ENCODE measurements at regions not wholly inside any gene's neighbourhood (a gene's known extent, or its start where the extent isn't known, plus 50 kb on each side); places are given as distances from the start of the nearest gene placed in this dataset.

DNA sequence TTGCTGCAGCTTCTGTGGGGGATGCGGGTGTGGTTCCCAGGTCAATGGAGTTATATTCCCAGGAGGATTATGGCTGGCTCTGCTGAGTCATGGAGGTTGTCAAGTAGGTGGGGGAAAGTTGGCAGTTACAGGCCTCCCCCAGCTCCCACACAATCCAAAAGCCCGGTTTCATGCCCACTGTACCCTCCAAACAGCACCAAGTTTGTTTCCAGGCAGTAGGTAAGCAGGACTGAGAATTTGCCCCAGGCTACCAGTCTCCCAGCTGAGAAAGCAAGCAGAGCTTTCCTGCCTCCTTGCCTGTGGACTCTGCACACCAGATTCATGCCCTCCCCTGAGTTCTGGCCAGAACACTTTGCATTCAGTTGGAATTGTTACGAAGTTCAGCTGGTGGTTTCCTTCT, 578.2 kb downstream of the MEI4 start:
- H3K27me3 ChIP-seq (ENCODE audit: control insufficient read depth in 4 of 4, insufficient read depth in 4 of 4, low read length in 3 of 4) = no peaks in the 10 kb centered on the region
- no peak overlapping the region for H3K9ac ChIP-seq (ENCODE audit: low read depth in 1 of 2, low read length in 2 of 2)
- no peak overlapping the region for H3K27ac ChIP-seq (ENCODE audit: low read depth in 1 of 2, low read length in 2 of 2)
- H3K36me3 ChIP-seq (ENCODE audit: control insufficient read depth in 4 of 4, insufficient read depth in 3 of 4, low read depth in 1 of 4, low read length in 3 of 4) = no peaks in the 10 kb centered on the region
- no peak for DNase-seq (ENCODE audit: low spot score)
- no peak overlapping the region for H3K4me3 ChIP-seq (ENCODE audit: low read depth in 1 of 3, low read length in 3 of 3)
- 92% methylated on average over 3 of the region's 3 CpGs for WGBS
- no peaks in the 10 kb centered on the region for H3K4me1 ChIP-seq (ENCODE audit: control insufficient read depth in 4 of 4, insufficient read depth in 4 of 4, low read length in 3 of 4)
- TF ChIP-seq NR2F2 (IDR thresholded peaks at IDR 0.05) (no peak), TAF1 (conservative IDR thresholded peaks at IDR 0.05) (no peak)
- TF ChIP-seq, protein P1, sequence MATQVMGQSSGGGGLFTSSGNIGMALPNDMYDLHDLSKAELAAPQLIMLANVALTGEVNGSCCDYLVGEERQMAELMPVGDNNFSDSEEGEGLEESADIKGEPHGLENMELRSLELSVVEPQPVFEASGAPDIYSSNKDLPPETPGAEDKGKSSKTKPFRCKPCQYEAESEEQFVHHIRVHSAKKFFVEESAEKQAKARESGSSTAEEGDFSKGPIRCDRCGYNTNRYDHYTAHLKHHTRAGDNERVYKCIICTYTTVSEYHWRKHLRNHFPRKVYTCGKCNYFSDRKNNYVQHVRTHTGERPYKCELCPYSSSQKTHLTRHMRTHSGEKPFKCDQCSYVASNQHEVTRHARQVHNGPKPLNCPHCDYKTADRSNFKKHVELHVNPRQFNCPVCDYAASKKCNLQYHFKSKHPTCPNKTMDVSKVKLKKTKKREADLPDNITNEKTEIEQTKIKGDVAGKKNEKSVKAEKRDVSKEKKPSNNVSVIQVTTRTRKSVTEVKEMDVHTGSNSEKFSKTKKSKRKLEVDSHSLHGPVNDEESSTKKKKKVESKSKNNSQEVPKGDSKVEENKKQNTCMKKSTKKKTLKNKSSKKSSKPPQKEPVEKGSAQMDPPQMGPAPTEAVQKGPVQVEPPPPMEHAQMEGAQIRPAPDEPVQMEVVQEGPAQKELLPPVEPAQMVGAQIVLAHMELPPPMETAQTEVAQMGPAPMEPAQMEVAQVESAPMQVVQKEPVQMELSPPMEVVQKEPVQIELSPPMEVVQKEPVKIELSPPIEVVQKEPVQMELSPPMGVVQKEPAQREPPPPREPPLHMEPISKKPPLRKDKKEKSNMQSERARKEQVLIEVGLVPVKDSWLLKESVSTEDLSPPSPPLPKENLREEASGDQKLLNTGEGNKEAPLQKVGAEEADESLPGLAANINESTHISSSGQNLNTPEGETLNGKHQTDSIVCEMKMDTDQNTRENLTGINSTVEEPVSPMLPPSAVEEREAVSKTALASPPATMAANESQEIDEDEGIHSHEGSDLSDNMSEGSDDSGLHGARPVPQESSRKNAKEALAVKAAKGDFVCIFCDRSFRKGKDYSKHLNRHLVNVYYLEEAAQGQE (IDR thresholded peaks at IDR 0.05) = no peak
- H3K9me3 ChIP-seq (ENCODE audit: control insufficient read depth in 4 of 4, low read length in 3 of 4) = no peaks in the 10 kb centered on the region

DNA sequence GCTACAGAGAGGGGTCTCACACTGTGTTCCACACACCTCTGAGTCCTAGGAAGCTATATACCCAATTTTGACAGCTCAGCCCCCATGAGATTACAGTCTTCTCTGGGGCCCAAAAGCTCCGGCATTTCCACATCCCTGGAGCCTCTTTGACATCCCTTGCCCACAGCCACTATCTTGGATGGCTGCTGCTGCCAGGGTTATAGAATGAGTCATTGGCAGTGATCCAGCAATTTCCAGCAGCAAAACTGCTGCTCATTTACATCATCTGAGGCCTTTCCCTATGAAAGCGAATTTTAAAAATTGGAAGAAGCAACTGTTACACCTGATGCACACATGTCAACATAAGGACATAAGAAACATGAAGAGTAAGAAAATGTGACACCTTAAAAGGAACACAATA, 590.7 kb downstream of the MEI4 start:
- peaks cover 0 to 4% (median 1%) of the 10 kb centered on the region in 4 donors for H3K9me3 ChIP-seq (ENCODE audit: control insufficient read depth in 4 of 4, low read length in 3 of 4)
- no peak overlapping the region for H3K9ac ChIP-seq (ENCODE audit: low read depth in 1 of 2, low read length in 2 of 2)
- H3K4me3 ChIP-seq (ENCODE audit: low read depth in 1 of 3, low read length in 3 of 3) = no peak overlapping the region
- H3K36me3 ChIP-seq (ENCODE audit: control insufficient read depth in 4 of 4, insufficient read depth in 3 of 4, low read depth in 1 of 4, low read length in 3 of 4) = no peaks in the 10 kb centered on the region
- TF ChIP-seq JUND (IDR thresholded peaks at IDR 0.05) (no peak), RXRA (IDR thresholded peaks at IDR 0.05) (no peak)
- TF ChIP-seq, protein P2, sequence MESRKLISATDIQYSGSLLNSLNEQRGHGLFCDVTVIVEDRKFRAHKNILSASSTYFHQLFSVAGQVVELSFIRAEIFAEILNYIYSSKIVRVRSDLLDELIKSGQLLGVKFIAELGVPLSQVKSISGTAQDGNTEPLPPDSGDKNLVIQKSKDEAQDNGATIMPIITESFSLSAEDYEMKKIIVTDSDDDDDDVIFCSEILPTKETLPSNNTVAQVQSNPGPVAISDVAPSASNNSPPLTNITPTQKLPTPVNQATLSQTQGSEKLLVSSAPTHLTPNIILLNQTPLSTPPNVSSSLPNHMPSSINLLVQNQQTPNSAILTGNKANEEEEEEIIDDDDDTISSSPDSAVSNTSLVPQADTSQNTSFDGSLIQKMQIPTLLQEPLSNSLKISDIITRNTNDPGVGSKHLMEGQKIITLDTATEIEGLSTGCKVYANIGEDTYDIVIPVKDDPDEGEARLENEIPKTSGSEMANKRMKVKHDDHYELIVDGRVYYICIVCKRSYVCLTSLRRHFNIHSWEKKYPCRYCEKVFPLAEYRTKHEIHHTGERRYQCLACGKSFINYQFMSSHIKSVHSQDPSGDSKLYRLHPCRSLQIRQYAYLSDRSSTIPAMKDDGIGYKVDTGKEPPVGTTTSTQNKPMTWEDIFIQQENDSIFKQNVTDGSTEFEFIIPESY (IDR thresholded peaks at IDR 0.05) = no peak
- no peak overlapping the region for H3K27ac ChIP-seq (ENCODE audit: low read depth in 1 of 2, low read length in 2 of 2)
- no peaks in the 10 kb centered on the region for H3K27me3 ChIP-seq (ENCODE audit: control insufficient read depth in 4 of 4, insufficient read depth in 4 of 4, low read length in 3 of 4)
- H3K4me1 ChIP-seq (ENCODE audit: control insufficient read depth in 4 of 4, insufficient read depth in 4 of 4, low read length in 3 of 4) = no peaks in the 10 kb centered on the region
- 87% methylated on average over 2 of the region's 2 CpGs for WGBS
- DNase-seq (ENCODE audit: low spot score) = no peak

DNA sequence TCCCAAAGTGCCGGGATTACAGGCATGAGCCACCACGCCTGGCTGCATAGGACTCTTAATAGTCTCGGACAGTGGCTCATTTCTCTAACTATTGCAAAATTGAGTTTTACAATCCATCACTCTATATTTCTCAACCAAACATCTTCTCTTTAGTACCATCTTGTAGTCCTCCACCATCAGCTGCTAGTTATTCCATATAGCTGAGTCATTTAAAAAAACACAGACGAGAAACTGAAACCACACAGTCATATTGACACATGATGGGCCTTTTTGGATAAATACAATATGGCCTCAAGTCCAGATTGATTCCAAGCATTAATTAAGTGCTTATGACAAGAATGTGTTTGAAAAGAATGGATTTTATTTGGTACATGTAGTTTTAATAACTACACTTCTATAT, 599.1 kb downstream of the MEI4 start:
- Histone ChIP-seq H3K27ac (ENCODE audit: low read depth in 1 of 2, low read length in 2 of 2) (no peak overlapping the region), H3K9me3 (ENCODE audit: control insufficient read depth in 4 of 4, low read length in 3 of 4) (no peaks in the 10 kb centered on the region), H3K36me3 (ENCODE audit: control insufficient read depth in 4 of 4, insufficient read depth in 3 of 4, low read depth in 1 of 4, low read length in 3 of 4) (no peaks in the 10 kb centered on the region), H3K9ac (ENCODE audit: low read depth in 1 of 2, low read length in 2 of 2) (no peak overlapping the region), H3K4me3 (ENCODE audit: low read depth in 1 of 3, low read length in 3 of 3) (no peak overlapping the region), H3K4me1 (ENCODE audit: control insufficient read depth in 4 of 4, insufficient read depth in 4 of 4, low read length in 3 of 4) (no peaks in the 10 kb centered on the region), H3K27me3 (ENCODE audit: control insufficient read depth in 4 of 4, insufficient read depth in 4 of 4, low read length in 3 of 4) (no peaks in the 10 kb centered on the region)
- DNase-seq (ENCODE audit: low spot score) = no peak
- TF ChIP-seq RAD21 (IDR thresholded peaks at IDR 0.05) = no peak
- TF ChIP-seq SP1 (IDR thresholded peaks at IDR 0.05) = no peak
- WGBS = 94% methylated on average over 4 of the region's 4 CpGs

DNA sequence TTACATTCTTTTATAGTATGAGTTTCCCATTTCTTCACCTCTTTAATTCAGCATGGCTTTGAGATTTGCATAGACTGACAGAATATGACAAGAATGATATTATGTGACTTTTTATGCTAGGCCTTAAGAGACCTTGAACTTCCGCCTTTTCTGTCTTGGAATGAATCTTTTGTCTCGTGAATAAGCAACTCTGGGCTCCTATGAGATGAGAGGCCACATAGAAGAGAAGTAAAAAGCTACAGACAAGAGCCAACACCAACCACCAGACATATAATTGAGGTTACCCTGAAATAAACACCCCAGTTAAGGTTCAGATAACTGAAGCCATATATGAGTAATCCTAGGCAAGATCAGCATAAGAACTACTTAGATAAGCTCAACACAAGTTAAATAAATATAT, 600.8 kb downstream of the MEI4 start:
- Histone ChIP-seq H3K36me3 (ENCODE audit: control insufficient read depth in 4 of 4, insufficient read depth in 3 of 4, low read depth in 1 of 4, low read length in 3 of 4) (no peaks in the 10 kb centered on the region), H3K9ac (ENCODE audit: low read depth in 1 of 2, low read length in 2 of 2) (no peak overlapping the region), H3K4me3 (ENCODE audit: low read depth in 1 of 3, low read length in 3 of 3) (no peak overlapping the region), H3K4me1 (ENCODE audit: control insufficient read depth in 4 of 4, insufficient read depth in 4 of 4, low read length in 3 of 4) (no peaks in the 10 kb centered on the region), H3K27ac (ENCODE audit: low read depth in 1 of 2, low read length in 2 of 2) (no peak overlapping the region), H3K27me3 (ENCODE audit: control insufficient read depth in 4 of 4, insufficient read depth in 4 of 4, low read length in 3 of 4) (no peaks in the 10 kb centered on the region), H3K9me3 (ENCODE audit: control insufficient read depth in 4 of 4, low read length in 3 of 4) (no peaks in the 10 kb centered on the region)
- TF ChIP-seq YY1 (IDR thresholded peaks at IDR 0.05) = no peak
- no peak for TF ChIP-seq SP1 (IDR thresholded peaks at IDR 0.05)
- no peak for TF ChIP-seq HNF4G (IDR thresholded peaks at IDR 0.05)
- no peak for TF ChIP-seq TAF1 (conservative IDR thresholded peaks at IDR 0.05)
- TF ChIP-seq, protein P2 (IDR thresholded peaks at IDR 0.05) = no peak
- no peak for TF ChIP-seq FOXA1 (IDR thresholded peaks at IDR 0.05)
- 74% methylated on average over 2 of the region's 2 CpGs for WGBS
- DNase-seq (ENCODE audit: low spot score) = no peak
